OCI-LY3 (cell line): ENCODE measurements at regions not wholly inside any gene's neighbourhood (a gene's known extent, or its start where the extent isn't known, plus 50 kb on each side); places are given as distances from the start of the nearest gene placed in this dataset.

ENCODE experiments used
- H2AFZ ChIP-seq: fragments of 200-600, 300-600 bp; shearing (Covaris generic); 2 replicates; pipeline ENCODE4 v1.6.0; 2014; ENCODE audit warnings: antibody characterized with exemption, low read depth, low read length
- H3K27ac ChIP-seq: fragments of 200-600, 300-600 bp; sonication (generic); 2 replicates; pipeline ENCODE4 v1.5.1; 2014; ENCODE audit warnings: mild to moderate bottlenecking, low read length, moderate library complexity, mixed read lengths
- H3K27me3 ChIP-seq: fragments of 200-600, 300-600 bp; sonication (generic); 2 replicates; pipeline ENCODE4 v1.6.1; 2014; ENCODE audit warnings: low read depth, low read length, mixed read lengths
- H3K36me3 ChIP-seq: fragments of 200-600, 300-600 bp; sonication (generic); replicated peaks from 2 replicates; pipeline ENCODE3; 2014; ENCODE audit warnings: low read depth, low read length, mixed read lengths
- H3K4me1 ChIP-seq: fragments of 300-600, 200-600 bp; sonication (generic); 2 replicates; pipeline ENCODE4 v1.6.1; 2014; ENCODE audit warnings: low read length, mixed read lengths
- H3K4me2 ChIP-seq: fragments of 200-600, 300-600 bp; sonication (generic); 2 replicates; pipeline ENCODE4 v1.6.1; 2014; ENCODE audit warnings: low read length, mixed read lengths
- H3K4me3 ChIP-seq: fragments of 300-600, 200-600 bp; sonication (generic); 2 replicates; pipeline ENCODE4 v1.5.1; 2014; ENCODE audit warnings: antibody characterized with exemption, mild to moderate bottlenecking, low read length, moderate library complexity
- H3K79me2 ChIP-seq: fragments of 300-600, 200-600 bp; shearing (Covaris generic); 2 replicates; pipeline ENCODE4 v1.6.1; 2014; ENCODE audit warnings: mild to moderate bottlenecking, low read length, mixed read lengths
- H3K9ac ChIP-seq: fragments of 300-600, 200-600 bp; shearing (Covaris generic); 2 replicates; pipeline ENCODE4 v1.6.0; 2014; ENCODE audit warnings: mild to moderate bottlenecking, low read length, moderate library complexity
- H3K9me3 ChIP-seq: fragments of 200-600, 300-600 bp; shearing (Covaris generic); 2 replicates; pipeline ENCODE4 v1.6.1; 2014; ENCODE audit warnings: low read length, mixed read lengths; ENCODE audit not compliant: insufficient read depth
- H4K20me1 ChIP-seq: fragments of 200-600, 300-600 bp; sonication (generic); 2 replicates; pipeline ENCODE4 v1.6.1; 2016; ENCODE audit warnings: low read length, mixed read lengths; ENCODE audit not compliant: insufficient read depth
- EZH2phosphoT487 ChIP-seq: fragments of 200-600 bp; shearing (Covaris generic); IDR thresholded peaks from 2 replicates; pipeline ENCODE4 v1.6.1; 2018; ENCODE audit warnings: antibody characterized with exemption, mixed run types, low read depth
- TF ChIP-seq, protein P1 (sequence below): fragments of 200-600, 300-600 bp; sonication (generic); IDR thresholded peaks from 2 replicates; pipeline ENCODE4 v1.5.1; 2014; ENCODE audit warnings: antibody characterized with exemption, low read length, low read depth

DNA sequence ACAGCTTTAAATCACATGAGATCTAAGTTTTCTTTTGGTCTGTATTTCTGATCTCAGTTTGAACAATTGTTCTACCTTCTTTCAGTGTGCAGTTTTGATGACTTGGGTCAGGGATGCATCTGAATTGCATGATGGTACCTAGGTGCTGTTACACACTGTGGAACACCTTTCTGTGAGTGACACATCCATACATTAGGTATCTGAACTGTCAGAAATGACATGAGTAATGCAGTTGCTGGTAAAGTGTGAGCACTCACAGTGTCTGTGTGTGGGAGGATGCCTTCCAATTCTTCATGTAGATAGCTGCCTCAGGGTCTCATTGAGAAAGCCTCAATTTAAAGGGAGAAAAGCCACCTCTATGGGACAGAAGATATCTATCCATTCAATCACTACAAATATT, 411.9 kb downstream of the PPARGC1A start:
- Histone ChIP-seq H3K4me2 (no peak overlapping the region), H3K4me1 (no peaks in the 10 kb centered on the region), H3K4me3 (no peak overlapping the region), H3K9ac (no peak overlapping the region), H4K20me1 (no peaks in the 10 kb centered on the region), H3K36me3 (no peaks in the 10 kb centered on the region), H3K79me2 (no peaks in the 10 kb centered on the region), H3K27me3 (no peaks in the 10 kb centered on the region), H3K27ac (no peak overlapping the region), H3K9me3 (no peaks in the 10 kb centered on the region), H2AFZ (no peak overlapping the region)
- no peak for TF ChIP-seq EZH2phosphoT487
- TF ChIP-seq, protein P1, sequence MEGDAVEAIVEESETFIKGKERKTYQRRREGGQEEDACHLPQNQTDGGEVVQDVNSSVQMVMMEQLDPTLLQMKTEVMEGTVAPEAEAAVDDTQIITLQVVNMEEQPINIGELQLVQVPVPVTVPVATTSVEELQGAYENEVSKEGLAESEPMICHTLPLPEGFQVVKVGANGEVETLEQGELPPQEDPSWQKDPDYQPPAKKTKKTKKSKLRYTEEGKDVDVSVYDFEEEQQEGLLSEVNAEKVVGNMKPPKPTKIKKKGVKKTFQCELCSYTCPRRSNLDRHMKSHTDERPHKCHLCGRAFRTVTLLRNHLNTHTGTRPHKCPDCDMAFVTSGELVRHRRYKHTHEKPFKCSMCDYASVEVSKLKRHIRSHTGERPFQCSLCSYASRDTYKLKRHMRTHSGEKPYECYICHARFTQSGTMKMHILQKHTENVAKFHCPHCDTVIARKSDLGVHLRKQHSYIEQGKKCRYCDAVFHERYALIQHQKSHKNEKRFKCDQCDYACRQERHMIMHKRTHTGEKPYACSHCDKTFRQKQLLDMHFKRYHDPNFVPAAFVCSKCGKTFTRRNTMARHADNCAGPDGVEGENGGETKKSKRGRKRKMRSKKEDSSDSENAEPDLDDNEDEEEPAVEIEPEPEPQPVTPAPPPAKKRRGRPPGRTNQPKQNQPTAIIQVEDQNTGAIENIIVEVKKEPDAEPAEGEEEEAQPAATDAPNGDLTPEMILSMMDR, result no peak

DNA sequence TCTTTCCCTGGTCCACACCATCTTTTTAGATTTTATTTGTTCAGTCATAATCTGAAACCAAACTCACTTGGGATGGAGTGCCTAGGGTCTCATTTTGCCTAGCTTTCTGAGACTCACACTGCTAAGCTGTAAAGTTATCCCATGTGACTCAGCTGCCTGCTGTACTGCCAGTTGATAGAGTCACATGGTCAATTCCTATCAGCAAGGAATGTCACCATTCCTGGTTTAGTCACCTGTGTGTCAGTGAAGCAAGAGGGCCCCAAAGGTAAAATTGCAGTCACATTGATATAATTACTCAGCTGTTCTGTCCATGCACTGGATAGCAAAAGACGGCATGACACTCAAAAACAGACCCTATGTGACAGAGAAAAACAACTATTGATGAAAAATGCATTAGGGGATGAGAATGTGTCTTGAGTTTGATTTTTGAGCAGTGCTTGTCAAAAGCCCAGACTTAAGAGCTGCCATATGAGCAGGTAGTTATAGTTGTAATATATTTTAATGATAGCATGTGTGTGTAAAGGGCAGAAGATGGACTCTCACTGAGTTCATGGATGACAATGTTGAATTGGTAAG, 413.2 kb downstream of the PPARGC1A start:
- H3K4me3 ChIP-seq, result no peak overlapping the region
- TF ChIP-seq, protein P1, result no peak
- no peak for TF ChIP-seq EZH2phosphoT487
- H3K27ac ChIP-seq, result no peak overlapping the region
- H4K20me1 ChIP-seq, result no peaks in the 10 kb centered on the region
- no peak overlapping the region for H3K9ac ChIP-seq
- no peaks in the 10 kb centered on the region for H3K9me3 ChIP-seq
- H3K4me1 ChIP-seq, result no peaks in the 10 kb centered on the region
- no peaks in the 10 kb centered on the region for H3K36me3 ChIP-seq
- no peak overlapping the region for H3K4me2 ChIP-seq
- no peaks in the 10 kb centered on the region for H3K27me3 ChIP-seq
- no peak overlapping the region for H2AFZ ChIP-seq
- no peaks in the 10 kb centered on the region for H3K79me2 ChIP-seq

- Histone ChIP-seq H3K4me3 (no peak overlapping the region), H3K27me3 (no peaks in the 10 kb centered on the region), H4K20me1 (no peaks in the 10 kb centered on the region), H3K36me3 (no peaks in the 10 kb centered on the region), H2AFZ (no peak overlapping the region), H3K9me3 (no peaks in the 10 kb centered on the region), H3K4me2 (no peak overlapping the region), H3K4me1 (no peaks in the 10 kb centered on the region), H3K27ac (no peak overlapping the region), H3K79me2 (no peaks in the 10 kb centered on the region), H3K9ac (no peak overlapping the region)
- TF ChIP-seq, protein P1, result no peak
- TF ChIP-seq EZH2phosphoT487, result no peak
Observed at GRCh38 chr4:23463071-23463470, 426.8 kb downstream of the PPARGC1A start.

DNA sequence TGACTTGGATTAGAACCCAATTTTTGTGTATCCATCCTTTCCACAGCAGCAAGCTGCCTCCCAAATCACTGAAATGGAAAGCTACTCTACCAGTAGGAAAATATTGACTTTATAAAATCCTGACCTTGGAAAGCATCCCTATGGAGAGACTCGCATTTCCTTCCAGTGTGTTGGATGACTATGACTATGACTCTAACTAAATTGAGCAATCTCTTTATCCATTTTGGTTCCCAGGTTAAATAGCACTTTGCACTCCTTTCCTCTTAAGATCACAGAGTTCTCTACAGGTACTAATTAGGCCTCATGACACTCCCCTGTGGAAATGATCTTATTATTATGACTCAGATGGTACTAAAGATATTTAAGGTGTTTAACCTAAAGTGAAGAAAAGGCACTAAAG, 431.8 kb downstream of the PPARGC1A start:
- Histone ChIP-seq H3K9me3 (no peaks in the 10 kb centered on the region), H3K79me2 (no peaks in the 10 kb centered on the region), H3K9ac (no peak overlapping the region), H3K36me3 (no peaks in the 10 kb centered on the region), H3K27me3 (no peaks in the 10 kb centered on the region), H4K20me1 (no peaks in the 10 kb centered on the region), H3K4me1 (no peaks in the 10 kb centered on the region), H3K4me2 (no peak overlapping the region), H2AFZ (no peak overlapping the region), H3K4me3 (no peak overlapping the region), H3K27ac (no peak overlapping the region)
- no peak for TF ChIP-seq EZH2phosphoT487
- TF ChIP-seq, protein P1, result no peak
